ENCODE measurements at regions not wholly inside any gene's neighbourhood (a gene's known extent, or its start where the extent isn't known, plus 50 kb on each side); places are given as distances from the start of the nearest gene placed in this dataset.
"Not testable (repeated sequence)": the region's sequence is repeated elsewhere in the genome, so short reads cannot be mapped to it uniquely, and the experiment has no call there.

DNA sequence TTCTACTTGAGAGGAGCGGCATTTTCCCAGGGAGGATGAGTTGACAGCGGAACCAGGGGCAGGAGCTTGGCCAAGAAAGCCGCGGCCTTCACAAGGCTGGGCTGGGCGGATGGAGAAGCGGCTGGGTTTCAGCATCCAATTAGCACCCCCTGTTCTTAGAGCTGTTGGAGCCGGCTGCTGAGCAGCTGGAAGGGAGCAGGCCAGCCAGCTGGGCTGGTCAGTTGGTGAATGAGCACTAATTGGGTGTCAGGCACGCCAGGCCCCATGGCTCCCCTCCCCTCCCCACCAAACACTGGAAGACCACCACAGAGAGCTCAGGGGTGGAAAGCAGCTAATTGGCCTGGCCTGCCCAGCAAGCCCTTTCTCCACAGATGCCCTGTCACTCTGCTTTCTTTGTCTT lies 245.6 kb downstream of the RRAGC start:
- DNase-seq (ENCODE audit: low read depth), result no peak

- DNase-seq (ENCODE audit: low read depth), result no peak
Observed at GRCh38 chr1:38612951-38613350, 246.6 kb downstream of the RRAGC start.

DNA sequence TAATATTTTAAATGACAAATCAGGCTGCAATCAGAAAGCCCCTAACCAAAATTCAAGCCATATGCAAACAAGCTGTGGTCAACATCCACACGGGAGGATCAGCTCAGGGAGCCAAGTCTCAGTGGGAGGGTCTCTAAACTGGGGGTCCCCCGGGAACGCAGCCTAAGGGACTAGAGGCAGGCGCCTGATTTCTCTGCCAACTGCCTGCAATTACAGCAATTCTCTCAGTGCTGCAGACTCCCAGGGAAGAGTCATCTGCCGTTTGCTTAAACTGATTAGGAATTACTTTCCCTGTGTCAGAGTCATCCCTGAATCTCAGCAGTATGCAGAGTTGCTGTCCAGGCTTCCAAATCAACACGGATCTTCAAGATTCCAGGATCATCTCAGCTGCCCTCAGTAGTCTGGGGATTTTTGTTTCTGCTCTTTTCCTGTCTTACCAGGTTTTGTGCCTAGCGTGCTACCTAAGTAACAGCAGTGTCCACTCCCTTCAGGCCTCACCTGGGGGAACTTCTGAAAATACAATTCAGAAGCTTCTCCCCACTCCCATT lies 247.8 kb downstream of the RRAGC start:
- DNase-seq (ENCODE audit: low read depth), result no peak

GRCh38 chr1:38609166-38610025 lies 250.2 kb downstream of the RRAGC start:
- no peak for DNase-seq (ENCODE audit: low read depth)

DNA sequence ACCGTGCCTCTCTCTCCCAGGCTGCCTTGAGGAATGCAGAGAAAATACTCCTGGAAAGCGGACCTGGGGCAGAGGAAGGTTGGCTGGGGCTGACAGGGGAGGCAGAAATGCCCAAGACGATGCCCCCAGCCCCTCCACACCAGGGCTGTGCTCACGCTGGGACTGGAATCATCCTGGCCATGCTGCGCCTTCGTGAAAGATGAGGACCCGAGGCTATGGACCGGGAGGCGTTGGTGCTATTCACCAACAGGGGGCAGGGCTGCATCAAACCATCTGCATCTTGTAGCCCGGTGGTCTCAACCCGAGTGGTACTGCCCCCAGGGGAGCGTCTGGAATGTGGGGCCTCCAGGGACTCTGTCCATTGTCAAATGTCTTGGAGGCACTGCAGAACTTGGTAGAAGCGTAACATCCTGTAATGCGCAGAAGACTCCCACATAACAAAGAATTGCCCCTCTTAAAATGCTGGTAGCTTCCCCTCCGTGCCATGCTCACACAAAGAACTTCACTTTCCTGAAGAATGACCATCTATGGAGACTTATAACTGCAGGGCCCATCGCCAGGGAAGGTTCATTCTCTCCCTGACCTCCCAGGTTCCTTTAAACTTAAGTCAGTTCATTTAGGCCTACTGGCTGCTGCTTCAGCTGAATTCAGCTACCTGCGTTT lies 251.2 kb downstream of the RRAGC start:
- peak; percentile 18 for DNase-seq (ENCODE audit: low read depth)

DNA sequence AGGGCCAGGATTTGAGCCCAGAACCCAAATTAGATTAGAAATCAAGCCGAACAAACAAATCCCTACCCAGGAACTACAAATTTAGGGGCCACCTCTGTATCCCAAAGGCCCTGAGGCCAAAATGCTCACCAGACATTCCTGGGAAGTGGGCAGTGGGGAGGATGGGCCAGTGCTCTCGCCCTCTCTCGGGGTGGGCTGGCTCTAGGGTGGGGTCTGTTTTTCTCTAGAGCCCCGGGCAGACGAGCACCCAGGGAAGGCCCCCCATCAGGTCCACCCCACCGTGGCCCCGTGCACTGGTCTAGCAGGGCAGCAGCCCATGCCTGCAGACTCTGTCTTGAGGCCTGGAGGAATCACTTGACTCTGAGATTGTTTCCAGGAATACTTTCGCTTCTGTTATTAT lies 252.0 kb downstream of the RRAGC start:
- DNase-seq (ENCODE audit: low read depth), result no peak

- no peak for DNase-seq (ENCODE audit: low read depth)
Observed at GRCh38 chr1:38605063-38605462, 254.5 kb downstream of the RRAGC start.

GRCh38 chr1:38603907-38604306 lies 255.7 kb downstream of the RRAGC start:
- DNase-seq (ENCODE audit: low read depth), result no peak

DNA sequence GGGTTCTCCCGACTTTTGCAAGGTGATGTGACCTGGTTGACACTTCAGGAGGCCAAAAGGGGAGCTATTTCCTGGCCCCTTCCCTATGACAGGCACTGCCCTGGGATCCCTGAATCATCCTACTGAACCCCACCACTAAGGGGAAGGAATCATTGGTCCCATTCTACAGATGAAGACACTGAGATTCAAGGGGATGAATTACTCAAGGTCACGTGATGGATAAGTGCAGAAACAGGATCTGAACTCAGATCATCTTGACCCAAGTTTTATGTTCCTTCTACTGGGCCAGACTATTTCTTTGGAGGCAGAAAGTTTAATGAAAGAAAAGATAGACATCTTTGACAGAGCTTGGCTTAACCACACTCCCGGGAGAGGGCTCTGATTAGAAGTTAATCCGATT lies 258.7 kb downstream of the RRAGC start:
- no peak for DNase-seq (ENCODE audit: low read depth)

GRCh38 chr1:38600286-38600685 lies 259.3 kb downstream of the RRAGC start:
- DNase-seq (ENCODE audit: low read depth), result no peak

- DNase-seq (ENCODE audit: low read depth), result no peak
Observed at GRCh38 chr1:38598118-38598517, 261.5 kb downstream of the RRAGC start.

GRCh38 chr1:38589036-38589435 lies 270.5 kb downstream of the RRAGC start:
- no peak for DNase-seq (ENCODE audit: low read depth)

DNA sequence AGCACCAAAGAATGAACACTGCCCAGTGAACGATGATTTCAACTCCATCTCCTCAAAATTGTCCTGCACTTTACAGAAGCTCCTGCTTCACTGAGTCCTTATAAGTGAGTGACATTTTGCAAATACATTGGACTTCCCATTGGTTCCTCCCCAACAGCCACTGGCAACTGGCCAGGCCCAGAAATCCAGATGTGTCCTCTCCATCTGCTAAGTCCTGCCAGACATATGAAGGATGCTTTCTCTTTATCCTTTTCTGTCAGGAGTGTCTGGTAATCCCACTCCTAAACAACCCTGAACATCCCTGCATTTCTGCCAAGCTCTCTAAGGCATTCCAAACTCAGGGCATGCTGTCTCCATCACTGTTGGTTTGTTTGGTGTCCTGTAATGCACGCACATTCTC lies 271.8 kb downstream of the RRAGC start:
- no peak for DNase-seq (ENCODE audit: low read depth)

DNA sequence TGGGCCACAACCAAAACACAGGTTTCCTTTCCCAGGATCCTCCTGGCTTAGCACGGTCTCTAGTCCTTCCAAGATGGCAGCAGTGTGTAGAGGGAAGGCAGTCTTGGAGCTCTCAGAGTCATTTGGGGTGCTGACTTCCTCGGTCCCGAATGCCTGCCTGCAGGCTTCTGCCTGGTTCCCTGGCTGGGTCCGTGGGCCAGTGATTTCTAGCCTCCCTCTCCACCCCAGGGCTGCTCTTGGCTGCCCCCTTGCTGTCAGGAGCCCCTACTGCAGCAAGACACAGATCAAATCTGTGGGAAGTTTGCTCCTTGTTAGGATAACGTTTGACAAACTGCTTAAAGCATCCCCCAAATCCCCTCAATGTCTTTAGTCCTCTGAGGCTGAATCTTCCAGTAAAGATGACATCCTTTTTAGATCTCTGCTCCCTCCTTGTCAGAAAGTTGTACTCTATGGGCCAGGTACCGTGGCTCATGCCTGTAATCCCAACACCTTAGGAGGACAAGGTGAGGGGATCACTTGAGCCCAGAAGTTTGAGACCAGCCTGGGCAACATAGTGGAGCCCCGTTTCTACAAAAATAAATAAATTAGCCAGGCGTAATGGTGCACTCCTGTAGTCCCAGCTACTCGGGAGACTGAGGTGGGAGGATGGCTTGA lies 272.5 kb downstream of the RRAGC start:
- peak; percentile 15 for DNase-seq (ENCODE audit: low read depth)

DNA sequence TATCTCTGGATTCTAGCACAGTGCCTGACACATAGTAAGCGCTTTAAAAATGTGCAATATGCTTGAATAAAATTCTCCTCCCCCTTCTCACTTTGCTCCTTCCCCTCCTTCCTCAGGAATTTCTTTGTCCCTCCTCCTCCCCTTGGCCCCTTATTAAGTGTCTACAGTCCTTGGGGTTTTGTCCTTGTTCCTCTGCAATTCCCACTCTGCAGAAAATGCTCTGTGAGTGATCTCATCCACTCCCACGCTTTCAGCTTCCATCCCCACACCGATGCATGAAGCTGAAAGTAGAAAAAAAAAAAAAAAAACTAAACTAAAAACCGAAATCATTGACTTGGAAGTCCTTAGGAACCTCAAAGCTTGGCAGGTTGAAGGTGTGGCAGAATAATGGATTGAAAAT lies 273.6 kb downstream of the RRAGC start:
- DNase-seq (ENCODE audit: low read depth), result no peak

- DNase-seq (ENCODE audit: low read depth), result no peak
Observed at GRCh38 chr1:38585460-38585859, 274.1 kb downstream of the RRAGC start.

DNA sequence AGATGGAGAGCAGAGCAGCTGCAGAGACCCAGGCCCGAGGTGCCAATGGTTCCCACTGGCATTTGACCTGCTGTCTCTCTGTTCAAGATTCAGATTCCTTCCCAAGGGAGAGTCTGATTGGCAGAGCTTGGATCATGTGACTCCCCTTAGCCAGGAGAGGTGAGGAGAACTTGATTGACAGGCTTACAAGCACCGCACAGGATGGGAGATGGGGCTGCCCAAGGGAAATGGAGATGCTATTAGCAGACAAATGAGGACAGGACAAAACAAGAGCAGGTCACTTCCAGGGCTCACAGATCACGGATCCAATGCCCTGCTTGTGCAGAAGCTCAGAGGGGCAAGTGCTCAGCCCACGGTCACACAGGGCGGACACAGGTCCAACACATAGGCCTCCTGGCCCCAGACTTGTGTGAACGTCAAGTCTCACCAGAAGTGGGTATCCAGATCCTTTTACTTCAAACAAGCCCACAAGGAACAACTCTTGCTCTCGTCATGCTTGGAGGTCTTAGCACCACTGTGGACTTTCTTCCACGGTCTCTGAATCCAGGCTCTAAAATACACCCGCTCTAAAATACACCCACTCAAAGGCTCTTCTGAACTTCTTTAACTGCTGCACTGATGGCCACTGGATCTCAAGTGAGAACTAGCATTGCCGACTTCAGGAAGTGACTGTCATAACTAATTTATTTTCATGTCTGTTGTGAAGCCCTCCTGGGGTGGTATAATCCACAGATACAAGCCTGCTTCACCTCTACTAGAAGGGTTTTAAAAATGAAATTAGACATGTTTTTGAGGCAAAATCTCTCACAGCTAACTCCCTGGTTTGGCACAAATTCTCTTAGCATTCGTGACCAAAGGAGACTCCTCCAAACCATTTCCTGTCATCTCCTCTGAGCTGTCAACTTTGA lies 274.9 kb downstream of the RRAGC start:
- no peak for DNase-seq (ENCODE audit: low read depth)

DNA sequence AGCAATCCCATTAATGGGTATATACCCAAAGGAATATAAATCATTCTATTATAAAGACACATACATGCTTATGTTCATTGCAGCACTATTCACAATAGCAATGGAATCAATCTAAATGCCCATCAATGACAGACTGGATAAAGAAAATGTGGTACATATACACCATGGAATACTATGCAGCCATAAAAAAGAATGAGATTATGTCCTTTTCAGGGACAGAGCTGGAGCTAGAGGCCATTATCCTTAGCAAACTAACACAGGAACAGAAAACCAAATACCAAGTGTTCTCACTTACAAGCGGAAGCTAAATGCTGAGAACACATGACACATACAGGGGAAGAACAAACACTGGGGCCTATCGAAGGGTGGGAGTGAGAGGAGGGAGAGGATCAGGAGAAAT lies 276.3 kb downstream of the RRAGC start:
- not testable (repeated sequence) for DNase-seq (ENCODE audit: low read depth)

DNA sequence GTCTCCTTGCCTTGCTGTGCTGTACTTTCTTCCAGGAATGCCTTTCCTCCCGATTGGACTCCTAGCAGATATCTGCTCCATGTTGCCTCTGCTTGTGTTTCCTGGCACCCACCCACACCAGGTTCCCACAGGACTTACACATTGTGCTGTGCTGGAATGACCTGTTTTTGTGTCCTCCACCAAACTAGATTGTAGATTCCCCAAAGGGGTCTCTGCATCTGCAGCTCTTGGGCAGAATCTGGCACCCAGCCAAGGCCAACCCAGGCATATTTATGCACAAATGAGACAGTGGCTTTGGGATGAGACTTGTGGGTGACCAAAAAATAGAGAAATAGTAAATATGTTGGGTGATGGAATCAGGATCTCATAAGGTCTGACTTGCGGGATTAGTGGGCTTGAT lies 278.2 kb downstream of the RRAGC start:
- DNase-seq (ENCODE audit: low read depth), result no peak

DNA sequence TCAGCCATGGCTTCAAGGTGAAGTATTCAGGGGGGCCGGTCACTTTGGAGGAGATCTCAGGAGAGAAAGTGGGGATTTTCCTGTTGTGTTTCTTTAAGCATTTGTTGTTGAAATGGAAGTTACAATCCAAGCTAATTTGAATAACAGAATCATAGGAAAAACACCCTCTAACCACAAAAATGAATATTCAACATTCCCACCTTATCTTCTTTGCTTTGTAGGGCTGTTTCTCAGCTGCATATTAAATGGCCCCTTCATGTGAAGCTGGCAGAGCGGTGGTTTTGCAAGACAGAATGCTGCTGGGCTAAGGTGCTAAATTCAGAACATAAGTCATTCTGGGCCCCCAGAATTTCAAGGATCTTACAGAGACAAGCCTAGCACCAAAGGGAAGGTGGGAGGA lies 279.0 kb downstream of the RRAGC start:
- DNase-seq (ENCODE audit: low read depth), result no peak

- no peak for DNase-seq (ENCODE audit: low read depth)
Observed at GRCh38 chr1:38579056-38579455, 280.5 kb downstream of the RRAGC start.

Data from HT1080 (cell line).